Adrenal gland (tissue), 5 donors: ENCODE measurements at regions not wholly inside any gene's neighbourhood (a gene's known extent, or its start where the extent isn't known, plus 50 kb on each side); places are given as distances from the start of the nearest gene placed in this dataset.

Source experiments
- CTCF ChIP-seq, 6 experiments: fragments of 450-650 bp in 4 of 6; fragments of 200-600 bp in 2 of 6; sonication (generic) in 1 of 6; IDR thresholded peaks; 1 replicate in 5 of 6; 2 replicates in 1 of 6; pipeline versions ENCODE4 v1.5.1 to v1.8.0; 2016 to 2021; ENCODE audit warnings: antibody characterized with exemption in 6 of 6, mild to moderate bottlenecking in 2 of 6, moderate library complexity in 1 of 6
- POLR2A ChIP-seq, 2 donors: fragments of 450-650 bp; IDR thresholded peaks; one replicate each; pipeline ENCODE4 v1.6.1; 2017; ENCODE audit warnings: antibody characterized with exemption in 2 of 2, mild to moderate bottlenecking in 2 of 2, moderate library complexity in 1 of 2
- donor health status: DM: no; HTN: no; CAD: no.

- TF ChIP-seq POLR2A (IDR thresholded peaks at IDR 0.05), result no peak
- TF ChIP-seq CTCF (IDR thresholded peaks at IDR 0.05), result no peak
Observed at GRCh38 chr6:14190929-14191224, 73.3 kb downstream of the CD83 start.
